Caco-2 (cell line): ENCODE measurements at regions not wholly inside any gene's neighbourhood (a gene's known extent, or its start where the extent isn't known, plus 50 kb on each side); places are given as distances from the start of the nearest gene placed in this dataset.

ENCODE experiments used
- BruUV-seq: library from RNA; stranded (reverse); fragments of 400-500 nt; replicated peaks from 2 replicates; lab custom pipeline; 2021; lab: Mats Ljungman, UMichigan
- CTCF ChIA-PET: fragments of 300-600 bp; sonication (Branson Sonifier 250); formaldehyde crosslinking; loops from one replicate; lab custom pipeline; 2022; ENCODE audit warnings: antibody characterized with exemption; lab: Charles Lee
- POLR2A ChIA-PET: fragments of 300-600 bp; sonication (Branson Sonifier 250); formaldehyde crosslinking; loops from one replicate; lab custom pipeline; 2022; ENCODE audit warnings: antibody characterized with exemption; lab: Charles Lee
- DNase-seq, 2 experiments: peaks; one replicate each; pipeline versions ENCODE4 v3.0.0 to v3.0.0-alpha.2; 2020 to 2022
- H3K27me3 ChIP-seq: replicated peaks from 2 replicates; pipeline ENCODE4 v1.6.0; 2011; ENCODE audit warnings: low read length; ENCODE audit not compliant: control insufficient read depth, insufficient read depth
- H3K36me3 ChIP-seq: 2 replicates; pipeline ENCODE4 v1.5.1; 2011; ENCODE audit warnings: low read length; ENCODE audit not compliant: control insufficient read depth, insufficient read depth
- H3K4me1 ChIP-seq: fragments of 250-450 bp; sonication (Bioruptor Pico); 2 replicates; pipeline ENCODE4 v1.5.1; 2020; ENCODE audit warnings: mild to moderate bottlenecking
- H3K4me3 ChIP-seq: 2 replicates; pipeline ENCODE4 v1.5.1; 2011; ENCODE audit warnings: low read depth, mild to moderate bottlenecking, control low read depth, low read length
- H3K9me3 ChIP-seq: fragments of 250-450 bp; sonication (Bioruptor Pico); 2 replicates; pipeline ENCODE4 v1.5.1; 2020; ENCODE audit warnings: mild to moderate bottlenecking, moderate library complexity
- H3K27ac Mint-ChIP-seq: one replicate; pipeline ENCODE4 v1.8.0; 2022; ENCODE audit warnings: mixed read lengths; ENCODE audit not compliant: unreplicated experiment
- H3K27me3 Mint-ChIP-seq: one replicate; pipeline ENCODE4 v1.8.0; 2022; ENCODE audit warnings: mixed read lengths; ENCODE audit not compliant: insufficient read depth, unreplicated experiment
- H3K36me3 Mint-ChIP-seq: one replicate; pipeline ENCODE4 v1.8.0; 2022; ENCODE audit warnings: mild to moderate bottlenecking, mixed read lengths; ENCODE audit not compliant: insufficient read depth, unreplicated experiment
- H3K4me1 Mint-ChIP-seq: one replicate; pipeline ENCODE4 v1.8.0; 2022; ENCODE audit warnings: low read depth, mixed read lengths; ENCODE audit not compliant: unreplicated experiment
- H3K4me3 Mint-ChIP-seq: one replicate; pipeline ENCODE4 v1.8.0; 2022; ENCODE audit warnings: mild to moderate bottlenecking, moderate library complexity, mixed read lengths; ENCODE audit not compliant: unreplicated experiment
- H3K9me3 Mint-ChIP-seq: one replicate; pipeline ENCODE4 v1.8.0; 2022; ENCODE audit warnings: mixed read lengths; ENCODE audit not compliant: unreplicated experiment
- CTCF ChIP-seq, 2 experiments: fragments of 200-600 bp in 1 of 2; IDR thresholded peaks; 1 replicate in 1 of 2; 2 replicates in 1 of 2; pipeline versions ENCODE4 v1.5.1 to v1.8.0; 2011 to 2022; ENCODE audit warnings: antibody characterized with exemption in 1 of 2, control low read depth in 1 of 2, inconsistent platforms in 1 of 2, low read depth in 1 of 2, low read length in 1 of 2, mild to moderate bottlenecking in 1 of 2, moderate library complexity in 1 of 2; ENCODE audit not compliant: insufficient read depth in 1 of 2, severe bottlenecking in 1 of 2, unreplicated experiment in 1 of 2
- intact Hi-C: fragments of 100-400 bp; cut with micrococcal nuclease; formaldehyde crosslinking; loops from one replicate; pipeline ENCODE4 v1.10.0; 2022; ENCODE audit not compliant: unreplicated experiment

- Histone ChIP-seq H3K4me1 (peaks cover 59% of the 10 kb centered on the region), H3K36me3 (no peaks in the 10 kb centered on the region), H3K27me3 (no peaks in the 10 kb centered on the region), H3K4me3 (no peak overlapping the region), H3K9me3 (no peaks in the 10 kb centered on the region)
- peaks cover 14% of the 10 kb centered on the region for H3K4me1 Mint-ChIP-seq
- H3K36me3 Mint-ChIP-seq, result no peaks in the 10 kb centered on the region
- ChIA-PET CTCF (no interaction called here), POLR2A (interaction anchor here (0.6 kb wide), 1 partner anchor 67 kb away, joined by 4 read pairs; no protein-coding TSS in a partner anchor)
- no peaks in the 10 kb centered on the region for H3K9me3 Mint-ChIP-seq
- DNase-seq, result no peak
- intact Hi-C loops, result no loop called here
- no peak overlapping the region for H3K27ac Mint-ChIP-seq
- no peak for TF ChIP-seq CTCF (IDR thresholded peaks at IDR 0.05; ENCODE audit: insufficient read depth in 1 of 2, low read depth in 1 of 2, low read length in 1 of 2, severe bottlenecking in 1 of 2, unreplicated experiment in 1 of 2)
- BruUV-seq, result no TSS peak
- no peaks in the 10 kb centered on the region for H3K27me3 Mint-ChIP-seq
- H3K4me3 Mint-ChIP-seq, result no peak overlapping the region
Measured at GRCh38 chr6:81894306-81894705, 141.8 kb upstream of the TENT5A start.

- Mint-ChIP-seq H3K9me3 (no peaks in the 10 kb centered on the region), H3K4me3 (no peak overlapping the region), H3K27me3 (no peaks in the 10 kb centered on the region), H3K27ac (no peak overlapping the region), H3K4me1 (peaks cover 13% of the 10 kb centered on the region), H3K36me3 (no peaks in the 10 kb centered on the region)
- Histone ChIP-seq H3K36me3 (no peaks in the 10 kb centered on the region), H3K4me3 (no peak overlapping the region), H3K9me3 (no peaks in the 10 kb centered on the region), H3K4me1 (peaks cover 47% of the 10 kb centered on the region), H3K27me3 (no peaks in the 10 kb centered on the region)
- no peak for TF ChIP-seq CTCF (IDR thresholded peaks at IDR 0.05; ENCODE audit: insufficient read depth in 1 of 2, low read depth in 1 of 2, low read length in 1 of 2, severe bottlenecking in 1 of 2, unreplicated experiment in 1 of 2)
- no peak for DNase-seq
- no TSS peak for BruUV-seq
- ChIA-PET POLR2A (interaction anchor here (0.6 kb wide), 1 partner anchor 64 kb away, joined by 4 read pairs; no protein-coding TSS in a partner anchor), CTCF (no interaction called here)
- intact Hi-C loops, result no loop called here
Measured at GRCh38 chr6:81892891-81893290, 140.4 kb upstream of the TENT5A start.

- Histone ChIP-seq H3K9me3 (no peaks in the 10 kb centered on the region), H3K4me1 (peaks cover 37% of the 10 kb centered on the region), H3K4me3 (no peak overlapping the region), H3K27me3 (no peaks in the 10 kb centered on the region), H3K36me3 (no peaks in the 10 kb centered on the region)
- ChIA-PET POLR2A (no interaction called here), CTCF (no interaction called here)
- Mint-ChIP-seq H3K36me3 (no peaks in the 10 kb centered on the region), H3K9me3 (no peaks in the 10 kb centered on the region), H3K27ac (no peak overlapping the region), H3K4me1 (peaks cover 7% of the 10 kb centered on the region), H3K27me3 (no peaks in the 10 kb centered on the region), H3K4me3 (no peak overlapping the region)
- intact Hi-C loops, result no loop called here
- BruUV-seq, result no TSS peak
- DNase-seq, result no peak
- no peak for TF ChIP-seq CTCF (IDR thresholded peaks at IDR 0.05; ENCODE audit: insufficient read depth in 1 of 2, low read depth in 1 of 2, low read length in 1 of 2, severe bottlenecking in 1 of 2, unreplicated experiment in 1 of 2)
Measured at GRCh38 chr6:81891874-81892273, 139.4 kb upstream of the TENT5A start.
